Gastroesophageal sphincter (tissue), 3 donors: ENCODE measurements at regions not wholly inside any gene's neighbourhood (a gene's known extent, or its start where the extent isn't known, plus 50 kb on each side); places are given as distances from the start of the nearest gene placed in this dataset.

Experiments
- EP300 ChIP-seq: sonication (generic); formaldehyde crosslinking; IDR thresholded peaks from one replicate; pipeline ENCODE4 v1.6.1; 2017; ENCODE audit warnings: antibody characterized with exemption, mild to moderate bottlenecking
- POLR2A ChIP-seq, 2 donors: fragments of 450-650 bp; IDR thresholded peaks; one replicate each; pipeline ENCODE4 v1.6.1; 2017; ENCODE audit warnings: antibody characterized with exemption in 2 of 2, mild to moderate bottlenecking in 2 of 2, moderate library complexity in 1 of 2
- POLR2AphosphoS5 ChIP-seq: sonication (generic); formaldehyde crosslinking; IDR thresholded peaks from one replicate; pipeline ENCODE4 v1.6.1; 2017; ENCODE audit warnings: antibody characterized with exemption
- TF ChIP-seq, protein P1 (sequence below), 4 experiments: fragments of 200-600 bp in 2 of 4; fragments of 450-650 bp in 2 of 4; sonication (generic) in 1 of 4; IDR thresholded peaks; one replicate each; pipeline ENCODE4 v1.5.1; 2017 to 2019; ENCODE audit warnings: antibody characterized with exemption in 4 of 4, mild to moderate bottlenecking in 2 of 4, moderate library complexity in 2 of 4

DNA sequence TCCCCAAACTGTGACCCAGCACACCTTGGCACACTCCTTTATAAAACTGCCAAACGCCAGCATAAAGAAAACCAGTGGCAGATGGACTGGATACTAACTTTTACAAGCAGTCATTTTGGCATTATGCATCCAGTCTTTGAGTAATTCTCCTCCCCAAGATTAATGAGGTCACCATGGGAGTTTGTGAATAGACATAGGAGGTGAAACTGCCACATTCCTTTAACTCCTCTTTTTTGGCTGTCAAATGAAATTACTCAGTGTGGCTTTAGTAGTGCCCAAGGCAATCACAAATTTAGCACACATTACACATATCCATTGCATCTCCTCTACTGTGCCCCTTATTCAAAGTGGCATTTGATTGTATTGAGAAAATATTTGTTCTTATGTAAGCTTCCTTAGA, 315.3 kb upstream of the FGF13 start:
- TF ChIP-seq EP300 (no peak), POLR2AphosphoS5 (no peak), POLR2A (IDR thresholded peaks at IDR 0.05) (no peak)
- TF ChIP-seq, protein P1, sequence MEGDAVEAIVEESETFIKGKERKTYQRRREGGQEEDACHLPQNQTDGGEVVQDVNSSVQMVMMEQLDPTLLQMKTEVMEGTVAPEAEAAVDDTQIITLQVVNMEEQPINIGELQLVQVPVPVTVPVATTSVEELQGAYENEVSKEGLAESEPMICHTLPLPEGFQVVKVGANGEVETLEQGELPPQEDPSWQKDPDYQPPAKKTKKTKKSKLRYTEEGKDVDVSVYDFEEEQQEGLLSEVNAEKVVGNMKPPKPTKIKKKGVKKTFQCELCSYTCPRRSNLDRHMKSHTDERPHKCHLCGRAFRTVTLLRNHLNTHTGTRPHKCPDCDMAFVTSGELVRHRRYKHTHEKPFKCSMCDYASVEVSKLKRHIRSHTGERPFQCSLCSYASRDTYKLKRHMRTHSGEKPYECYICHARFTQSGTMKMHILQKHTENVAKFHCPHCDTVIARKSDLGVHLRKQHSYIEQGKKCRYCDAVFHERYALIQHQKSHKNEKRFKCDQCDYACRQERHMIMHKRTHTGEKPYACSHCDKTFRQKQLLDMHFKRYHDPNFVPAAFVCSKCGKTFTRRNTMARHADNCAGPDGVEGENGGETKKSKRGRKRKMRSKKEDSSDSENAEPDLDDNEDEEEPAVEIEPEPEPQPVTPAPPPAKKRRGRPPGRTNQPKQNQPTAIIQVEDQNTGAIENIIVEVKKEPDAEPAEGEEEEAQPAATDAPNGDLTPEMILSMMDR (IDR thresholded peaks at IDR 0.05) = no peak
